Fibroblast of pulmonary artery (primary cell): ENCODE measurements at regions not wholly inside any gene's neighbourhood (a gene's known extent, or its start where the extent isn't known, plus 50 kb on each side); places are given as distances from the start of the nearest gene placed in this dataset.

ENCODE experiments used
- DNase-seq: peaks from one replicate; pipeline ENCODE4 v3.0.0-alpha.2; 2010; ENCODE audit warnings: low read depth
- H3K4me3 ChIP-seq: replicated peaks from 2 replicates; pipeline ENCODE4 v1.5.1; 2011; ENCODE audit warnings: low read depth, mild to moderate bottlenecking, control low read depth, low read length, moderate library complexity
- TF ChIP-seq, protein P1 (sequence below): IDR thresholded peaks from 2 replicates; pipeline ENCODE4 v1.5.1; 2011; ENCODE audit warnings: mild to moderate bottlenecking, control low read depth, low read length, inconsistent platforms; ENCODE audit errors: missing control alignments

- no peak overlapping the region for H3K4me3 ChIP-seq
- TF ChIP-seq, protein P1, sequence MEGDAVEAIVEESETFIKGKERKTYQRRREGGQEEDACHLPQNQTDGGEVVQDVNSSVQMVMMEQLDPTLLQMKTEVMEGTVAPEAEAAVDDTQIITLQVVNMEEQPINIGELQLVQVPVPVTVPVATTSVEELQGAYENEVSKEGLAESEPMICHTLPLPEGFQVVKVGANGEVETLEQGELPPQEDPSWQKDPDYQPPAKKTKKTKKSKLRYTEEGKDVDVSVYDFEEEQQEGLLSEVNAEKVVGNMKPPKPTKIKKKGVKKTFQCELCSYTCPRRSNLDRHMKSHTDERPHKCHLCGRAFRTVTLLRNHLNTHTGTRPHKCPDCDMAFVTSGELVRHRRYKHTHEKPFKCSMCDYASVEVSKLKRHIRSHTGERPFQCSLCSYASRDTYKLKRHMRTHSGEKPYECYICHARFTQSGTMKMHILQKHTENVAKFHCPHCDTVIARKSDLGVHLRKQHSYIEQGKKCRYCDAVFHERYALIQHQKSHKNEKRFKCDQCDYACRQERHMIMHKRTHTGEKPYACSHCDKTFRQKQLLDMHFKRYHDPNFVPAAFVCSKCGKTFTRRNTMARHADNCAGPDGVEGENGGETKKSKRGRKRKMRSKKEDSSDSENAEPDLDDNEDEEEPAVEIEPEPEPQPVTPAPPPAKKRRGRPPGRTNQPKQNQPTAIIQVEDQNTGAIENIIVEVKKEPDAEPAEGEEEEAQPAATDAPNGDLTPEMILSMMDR = no peak
- no peak for DNase-seq
These were observed 1174.6 kb downstream of the CDH9 start for GRCh38 chr5:25863811-25864210.

DNA sequence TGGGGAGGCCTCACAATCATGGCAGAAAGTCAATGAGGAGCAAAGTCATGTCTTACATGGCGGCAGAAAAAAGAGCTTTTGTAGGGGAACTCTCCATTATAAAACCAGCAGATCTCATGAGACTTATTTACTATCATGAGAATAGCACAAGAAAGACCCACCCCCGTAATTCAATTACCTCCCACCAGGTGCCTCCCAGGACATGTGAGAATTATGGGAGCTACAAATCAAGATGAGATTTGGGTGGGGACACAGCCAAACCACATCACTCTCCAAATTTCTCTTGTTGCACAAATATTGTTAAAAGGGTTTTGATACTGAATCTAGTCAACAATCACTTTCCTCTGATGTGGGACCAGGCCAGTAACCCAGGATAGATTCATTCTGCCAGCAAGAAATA, 1176.1 kb downstream of the CDH9 start:
- no peak overlapping the region for H3K4me3 ChIP-seq
- TF ChIP-seq, protein P1 = no peak
- no peak for DNase-seq

DNA sequence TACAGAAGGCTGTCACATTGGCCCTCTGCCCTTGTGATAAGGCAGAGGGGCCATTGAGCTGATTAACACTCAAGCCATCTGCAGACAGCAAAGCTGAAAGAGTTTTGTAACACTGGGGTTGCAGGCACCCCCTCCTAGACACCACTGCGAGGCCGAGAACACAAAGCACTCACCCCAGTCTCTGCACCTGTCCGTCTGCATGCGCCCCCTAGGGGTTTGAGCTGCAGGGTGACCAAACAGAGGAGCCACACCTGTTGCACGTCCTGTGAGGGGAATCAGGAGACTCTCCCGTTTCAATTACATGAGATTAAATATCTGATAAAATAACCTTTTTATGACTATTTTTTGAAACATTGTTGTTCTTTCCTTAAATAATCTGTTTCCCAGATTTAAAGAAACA, 1180.4 kb downstream of the CDH9 start:
- TF ChIP-seq, protein P1 = no peak
- DNase-seq = no peak

GRCh38 chr5:25851301-25851700, 1187.1 kb downstream of the CDH9 start:
- TF ChIP-seq, protein P1 = no peak
- H3K4me3 ChIP-seq = no peak overlapping the region
- no peak for DNase-seq

More for the DNA sequence above, 1180.4 kb downstream of the CDH9 start:
- H3K4me3 ChIP-seq = no peak overlapping the region

DNA sequence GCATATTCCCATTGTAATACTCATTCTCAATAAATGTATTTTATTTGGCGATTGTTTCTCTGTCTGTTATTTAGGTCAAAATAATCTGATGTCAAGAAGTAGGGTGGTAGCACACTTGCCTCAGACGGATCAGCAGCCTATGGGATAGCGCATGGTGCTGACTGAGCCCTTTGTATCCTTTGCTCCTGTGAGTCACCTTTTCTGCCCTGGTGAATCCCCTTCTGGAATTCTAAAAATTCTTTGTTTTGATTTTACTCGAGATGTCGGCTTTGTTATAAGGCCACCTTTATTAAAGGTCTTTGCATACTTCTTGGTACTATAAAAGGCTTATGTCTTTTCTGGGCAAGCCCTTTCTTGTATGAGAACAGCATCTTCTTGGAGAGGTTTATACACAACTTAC, 1187.8 kb downstream of the CDH9 start:
- no peak overlapping the region for H3K4me3 ChIP-seq
- DNase-seq = no peak
- TF ChIP-seq, protein P1 = no peak

GRCh38 chr5:25849270-25849669, 1189.1 kb downstream of the CDH9 start:
- H3K4me3 ChIP-seq = no peak overlapping the region
- DNase-seq = no peak
- TF ChIP-seq, protein P1 = no peak

DNA sequence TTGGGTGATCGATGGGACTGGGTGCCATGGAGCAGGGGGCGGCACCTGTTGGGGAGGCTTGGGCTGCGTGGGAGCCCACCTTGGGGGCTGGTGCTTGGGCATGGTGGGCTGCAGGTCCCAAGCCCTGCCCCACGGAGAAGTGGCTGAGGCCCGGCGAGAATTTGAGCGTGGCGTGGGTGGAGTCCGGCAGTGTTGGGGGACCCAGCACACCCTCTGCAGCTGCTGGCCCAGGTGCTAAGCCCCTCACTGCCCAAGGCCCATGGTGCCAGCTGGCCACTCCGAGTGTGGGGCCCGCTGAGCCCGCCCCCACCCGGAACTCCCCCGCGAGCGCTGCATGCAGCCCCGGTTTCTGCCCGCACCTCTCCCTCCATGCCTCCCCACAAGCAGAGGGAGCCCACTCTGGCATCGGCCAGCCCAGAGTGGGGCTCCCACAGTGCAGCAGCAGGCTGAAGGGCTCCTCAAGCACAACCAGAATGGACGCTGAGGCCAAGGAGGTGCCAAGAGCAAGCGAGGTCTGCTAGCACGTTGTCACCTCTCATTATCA, 1178.6 kb upstream of the CDH10 start:
- TF ChIP-seq, protein P1 = no peak
- no peak for DNase-seq
- no peak overlapping the region for H3K4me3 ChIP-seq
